ENCODE measurements at regions not wholly inside any gene's neighbourhood (a gene's known extent, or its start where the extent isn't known, plus 50 kb on each side); places are given as distances from the start of the nearest gene placed in this dataset.

DNA sequence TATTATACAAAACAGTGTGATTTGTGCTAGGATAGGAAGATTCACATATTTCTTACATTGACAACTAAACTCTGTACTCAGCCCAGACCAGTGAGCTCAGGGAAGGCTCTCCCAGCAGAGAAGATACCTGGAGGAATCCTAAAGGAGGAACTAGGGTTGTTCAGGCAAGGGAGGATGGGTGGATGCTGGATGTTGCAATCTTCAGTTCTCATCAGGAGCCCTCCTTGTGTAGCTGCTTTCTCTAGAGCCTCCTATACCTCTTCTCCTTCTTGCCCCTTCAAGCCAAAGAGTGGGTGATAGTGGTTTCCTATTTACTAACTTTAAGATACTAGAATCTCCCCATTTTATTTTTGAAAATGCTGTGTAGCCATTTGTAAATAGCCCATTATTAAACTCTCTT is 117.3 kb downstream of the NKX6-1 start:
- Histone ChIP-seq H3K36me3 (no peaks in the 10 kb centered on the region), H3K27me3 (ENCODE audit: low read depth) (no peaks in the 10 kb centered on the region), H3K4me3 (no peak overlapping the region), H3K9me3 (no peaks in the 10 kb centered on the region), H3K27ac (no peak overlapping the region), H3K4me1 (no peaks in the 10 kb centered on the region)
- intact Hi-C loops (cut with DNase I): no loop called here
- ATAC-seq (no peak), DNase-seq (no peak)
- TF ChIP-seq, protein P1, sequence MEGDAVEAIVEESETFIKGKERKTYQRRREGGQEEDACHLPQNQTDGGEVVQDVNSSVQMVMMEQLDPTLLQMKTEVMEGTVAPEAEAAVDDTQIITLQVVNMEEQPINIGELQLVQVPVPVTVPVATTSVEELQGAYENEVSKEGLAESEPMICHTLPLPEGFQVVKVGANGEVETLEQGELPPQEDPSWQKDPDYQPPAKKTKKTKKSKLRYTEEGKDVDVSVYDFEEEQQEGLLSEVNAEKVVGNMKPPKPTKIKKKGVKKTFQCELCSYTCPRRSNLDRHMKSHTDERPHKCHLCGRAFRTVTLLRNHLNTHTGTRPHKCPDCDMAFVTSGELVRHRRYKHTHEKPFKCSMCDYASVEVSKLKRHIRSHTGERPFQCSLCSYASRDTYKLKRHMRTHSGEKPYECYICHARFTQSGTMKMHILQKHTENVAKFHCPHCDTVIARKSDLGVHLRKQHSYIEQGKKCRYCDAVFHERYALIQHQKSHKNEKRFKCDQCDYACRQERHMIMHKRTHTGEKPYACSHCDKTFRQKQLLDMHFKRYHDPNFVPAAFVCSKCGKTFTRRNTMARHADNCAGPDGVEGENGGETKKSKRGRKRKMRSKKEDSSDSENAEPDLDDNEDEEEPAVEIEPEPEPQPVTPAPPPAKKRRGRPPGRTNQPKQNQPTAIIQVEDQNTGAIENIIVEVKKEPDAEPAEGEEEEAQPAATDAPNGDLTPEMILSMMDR (IDR thresholded peaks at IDR 0.05): no peak

DNA sequence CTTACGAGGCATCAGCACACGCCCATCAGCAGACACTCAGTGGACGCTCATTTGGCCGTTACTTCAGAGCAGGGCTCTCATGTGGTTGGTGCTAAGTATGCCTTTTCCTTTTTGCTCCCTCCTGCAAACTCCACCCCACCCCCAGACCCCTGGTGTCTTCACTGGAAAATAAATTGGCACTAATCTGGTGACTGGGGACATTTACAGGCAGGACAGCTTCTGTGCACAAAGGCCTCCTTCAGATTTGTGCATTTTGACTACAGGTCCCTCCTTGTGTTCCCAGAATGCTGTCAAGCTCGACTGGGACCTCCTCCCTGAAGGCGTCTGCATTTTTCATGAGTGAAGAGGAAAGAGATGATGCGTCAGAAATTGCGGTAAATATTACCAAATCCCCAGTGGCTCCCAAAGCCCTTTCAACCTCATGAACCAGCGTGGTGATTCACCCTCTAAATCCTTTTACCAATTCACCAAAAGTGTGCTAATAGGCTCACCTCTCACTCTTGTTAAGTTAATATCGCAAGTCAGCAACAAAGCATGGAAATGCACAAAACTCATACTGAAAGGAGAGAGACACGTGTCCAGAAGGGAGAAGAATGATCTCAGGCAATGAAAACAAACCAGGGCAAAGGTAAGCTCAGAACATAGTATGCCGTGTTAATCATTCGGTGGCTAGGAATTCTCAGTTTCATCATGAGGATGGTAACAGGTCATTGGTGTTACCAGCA is 119.0 kb downstream of the NKX6-1 start:
- H3K36me3 ChIP-seq: no peaks in the 10 kb centered on the region
- no peak for ATAC-seq
- no peak overlapping the region for H3K27ac ChIP-seq

DNA sequence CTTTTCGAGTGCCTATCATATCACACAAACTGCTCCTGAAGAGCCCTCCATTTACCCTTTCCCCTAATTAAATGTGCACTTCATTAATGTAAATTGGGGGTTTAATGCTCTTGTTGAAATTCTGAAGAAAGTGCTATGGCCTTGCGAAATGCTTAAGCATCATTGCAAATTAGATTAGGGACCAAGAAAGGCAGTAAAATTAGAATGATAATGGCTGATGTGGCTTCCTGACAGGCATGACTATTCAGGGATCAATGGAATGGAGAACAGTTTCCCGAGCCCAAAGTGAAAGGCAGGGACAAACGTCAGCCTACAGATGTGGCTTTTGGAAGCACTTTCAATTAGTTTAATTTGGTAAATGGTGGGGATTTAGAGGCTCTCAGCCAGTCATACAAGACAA is 120.1 kb downstream of the NKX6-1 start:
- no peak for ATAC-seq
- TF ChIP-seq, protein P1 (IDR thresholded peaks at IDR 0.05): no peak

More for the DNA sequence above, 119.0 kb downstream of the NKX6-1 start:
- Histone ChIP-seq H3K4me1 (no peaks in the 10 kb centered on the region), H3K27me3 (ENCODE audit: low read depth) (no peaks in the 10 kb centered on the region), H3K9me3 (no peaks in the 10 kb centered on the region), H3K4me3 (no peak overlapping the region)
- intact Hi-C loops (cut with DNase I): no loop called here
- TF ChIP-seq, protein P1 (IDR thresholded peaks at IDR 0.05): no peak
- no peak for DNase-seq

DNA sequence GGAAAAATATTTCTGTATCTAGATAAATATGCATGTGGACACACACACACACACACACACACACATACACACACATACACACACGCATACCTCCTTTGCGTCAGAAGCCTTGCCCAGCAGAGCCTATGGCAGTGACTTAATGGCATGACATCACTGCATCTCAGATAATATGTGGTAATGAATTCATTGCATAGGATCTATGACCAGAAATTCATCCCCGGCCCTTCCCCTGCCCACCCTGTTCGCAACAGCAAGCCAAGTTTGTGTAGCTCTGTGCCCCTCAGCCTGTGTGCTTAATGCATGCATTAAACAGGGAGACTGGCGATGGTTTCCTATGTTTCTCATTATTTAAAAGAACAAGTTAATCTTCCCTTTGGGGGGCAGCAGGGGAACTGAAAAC is 120.7 kb downstream of the NKX6-1 start:
- no peak overlapping the region for H3K4me3 ChIP-seq
- H3K27ac ChIP-seq: no peak overlapping the region
- H3K4me1 ChIP-seq: no peaks in the 10 kb centered on the region
- H3K27me3 ChIP-seq (ENCODE audit: low read depth): no peaks in the 10 kb centered on the region
- no peaks in the 10 kb centered on the region for H3K36me3 ChIP-seq
- TF ChIP-seq, protein P1 (IDR thresholded peaks at IDR 0.05): no peak
- intact Hi-C loops (cut with DNase I): no loop called here
- H3K9me3 ChIP-seq: no peaks in the 10 kb centered on the region
- ATAC-seq (no peak), DNase-seq (no peak)

More for the DNA sequence above, 120.1 kb downstream of the NKX6-1 start:
- Histone ChIP-seq H3K27ac (no peak overlapping the region), H3K9me3 (no peaks in the 10 kb centered on the region), H3K36me3 (no peaks in the 10 kb centered on the region), H3K4me3 (no peak overlapping the region), H3K27me3 (ENCODE audit: low read depth) (no peaks in the 10 kb centered on the region), H3K4me1 (no peaks in the 10 kb centered on the region)
- intact Hi-C loops (cut with DNase I): no loop called here
- no peak for DNase-seq

DNA sequence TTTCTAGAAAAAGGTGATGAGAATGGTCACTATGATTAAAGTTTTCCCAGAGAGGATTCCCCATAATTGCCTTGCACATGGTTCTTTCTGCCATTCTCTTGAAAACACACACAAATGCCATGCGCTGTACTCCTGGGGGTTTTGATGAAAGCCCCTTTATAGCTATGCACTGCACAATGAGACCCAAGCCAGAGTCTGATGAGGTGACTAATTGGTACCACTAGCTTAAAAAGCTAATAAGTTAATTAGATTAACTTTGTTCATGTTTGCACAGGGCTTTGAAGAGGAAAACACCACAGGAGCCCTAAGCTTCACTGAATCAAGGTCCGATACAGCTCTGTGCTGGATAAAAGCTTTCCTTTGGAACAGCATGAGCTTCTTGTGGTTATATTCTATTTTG is 132.2 kb downstream of the NKX6-1 start:
- Histone ChIP-seq H3K4me1 (no peaks in the 10 kb centered on the region), H3K4me3 (no peak overlapping the region), H3K9me3 (no peaks in the 10 kb centered on the region), H3K27me3 (ENCODE audit: low read depth) (no peaks in the 10 kb centered on the region), H3K27ac (no peak overlapping the region), H3K36me3 (no peaks in the 10 kb centered on the region)
- DNase-seq (no peak), ATAC-seq (no peak)
- intact Hi-C loops (cut with DNase I): no loop called here
- TF ChIP-seq, protein P1 (IDR thresholded peaks at IDR 0.05): no peak
